EL (cell line): ENCODE measurements at regions not wholly inside any gene's neighbourhood (a gene's known extent, or its start where the extent isn't known, plus 50 kb on each side); places are given as distances from the start of the nearest gene placed in this dataset.

Source experiments
- DNase-seq: peaks from one replicate; pipeline ENCODE4 v3.0.0-alpha.2; 2016

DNA sequence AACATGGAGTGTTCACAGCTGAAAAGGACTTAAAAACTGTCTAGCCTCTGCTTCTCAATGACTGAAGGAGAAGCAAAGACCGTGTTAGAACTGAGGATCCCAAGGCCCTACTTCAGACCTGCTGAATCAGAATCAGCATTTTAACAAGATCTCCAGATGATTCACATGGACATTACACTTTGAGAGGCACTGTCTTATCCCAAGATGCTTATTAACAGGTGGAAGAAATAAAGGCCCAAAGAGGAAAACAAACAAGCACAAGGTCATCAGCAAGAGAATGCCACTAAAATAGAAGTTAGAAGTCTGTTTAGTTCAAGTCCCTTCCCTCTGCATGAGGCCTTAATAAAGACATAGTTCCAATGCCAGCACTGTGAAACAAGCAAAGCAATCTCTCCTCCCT is 191.4 kb upstream of the BCL6 start:
- no peak for DNase-seq

DNA sequence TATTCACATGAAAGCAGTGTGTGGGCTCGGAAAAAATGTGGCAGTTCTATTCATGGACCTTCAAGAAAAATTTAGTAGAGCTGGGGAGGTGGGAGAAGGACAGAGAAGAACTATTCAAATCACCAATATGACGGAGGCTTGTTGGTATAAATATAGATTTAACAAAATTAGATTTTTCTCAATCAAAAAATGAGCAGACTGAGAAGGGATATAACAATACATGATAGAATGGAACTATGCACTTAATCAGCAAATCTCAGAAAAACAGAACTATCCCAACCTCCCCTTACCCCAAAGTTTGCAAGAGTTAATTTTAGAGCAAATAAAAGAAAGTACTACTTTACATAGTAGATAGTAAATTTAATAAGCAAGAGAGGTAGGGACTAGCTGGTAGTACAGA is 194.6 kb upstream of the BCL6 start:
- no peak for DNase-seq

DNA sequence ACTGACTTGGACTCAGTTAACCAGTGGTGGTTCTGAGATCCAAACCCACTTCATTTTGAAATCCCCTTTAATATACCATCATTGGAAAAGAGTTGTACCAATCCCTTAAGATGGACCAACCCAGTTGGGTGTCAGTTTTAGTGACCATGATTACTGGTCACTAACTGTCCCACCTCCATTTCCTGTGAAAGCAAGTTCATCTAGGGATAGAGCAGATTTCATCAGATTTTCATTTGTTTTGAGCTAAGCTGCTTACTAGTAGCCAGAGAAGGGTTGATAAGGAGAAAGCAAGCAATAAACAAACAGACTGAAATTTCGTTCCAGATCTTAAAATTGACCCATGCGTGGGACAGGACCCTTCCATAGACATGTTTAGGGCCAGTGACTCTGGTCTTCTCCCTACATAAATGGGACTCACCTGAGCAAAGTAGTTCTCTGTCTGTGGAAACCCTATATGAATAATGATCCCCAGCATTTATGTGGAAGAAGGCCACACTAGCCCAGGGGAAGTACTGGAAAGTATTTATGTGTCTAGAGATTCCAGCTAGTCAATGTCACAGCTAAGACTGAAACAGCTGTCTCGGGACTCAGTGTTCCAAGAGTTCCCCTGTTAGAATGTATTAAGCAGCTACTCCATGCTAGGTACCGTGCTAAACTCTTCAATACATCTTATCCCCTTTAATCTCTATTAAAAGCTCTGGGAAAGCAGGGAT is 196.0 kb upstream of the BCL6 start:
- no peak for DNase-seq

DNA sequence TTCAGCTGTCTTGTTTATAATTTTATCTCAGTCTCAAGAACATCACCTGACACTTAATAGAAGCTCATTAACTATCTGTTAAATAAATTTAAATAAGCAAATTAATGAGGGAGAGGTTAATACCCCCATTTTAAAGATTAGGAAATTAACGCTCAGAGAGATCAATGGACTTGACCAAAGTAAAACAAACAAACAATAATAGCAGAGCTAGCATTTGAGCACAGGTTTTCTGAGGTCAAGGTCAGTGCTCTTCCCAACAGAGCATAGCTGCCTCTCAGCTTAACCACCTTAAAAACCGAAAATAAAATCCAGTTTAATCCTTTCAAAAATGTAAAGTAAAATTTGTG is 196.6 kb upstream of the BCL6 start:
- no peak for DNase-seq

DNA sequence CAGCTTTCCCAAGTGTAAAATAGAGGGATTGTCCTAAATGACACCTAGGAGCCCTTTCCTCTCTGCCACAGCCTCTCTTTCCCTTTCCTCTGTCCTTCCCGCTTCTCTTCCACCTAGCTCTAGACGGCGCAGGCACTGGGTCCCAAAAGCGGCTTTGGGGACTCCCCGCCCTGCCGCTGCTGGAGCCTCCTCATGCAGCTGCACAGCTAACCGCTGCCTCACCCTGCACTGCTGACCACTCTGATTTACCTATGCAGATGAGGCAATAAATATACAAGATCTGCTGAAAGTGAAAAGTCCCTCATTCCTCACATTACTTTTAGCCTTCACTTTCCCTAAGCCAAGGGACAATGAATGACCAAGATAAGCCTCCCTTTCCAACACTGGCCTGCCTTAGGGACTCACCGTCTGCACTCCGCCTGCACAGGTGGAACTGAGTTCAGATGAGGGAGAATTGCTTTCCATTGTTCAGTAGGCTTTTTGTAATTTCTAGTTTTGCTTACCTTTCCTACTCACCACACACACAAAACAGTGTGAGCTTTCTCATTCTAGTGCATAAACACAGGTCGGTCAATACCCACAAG is 197.5 kb upstream of the BCL6 start:
- no peak for DNase-seq

DNA sequence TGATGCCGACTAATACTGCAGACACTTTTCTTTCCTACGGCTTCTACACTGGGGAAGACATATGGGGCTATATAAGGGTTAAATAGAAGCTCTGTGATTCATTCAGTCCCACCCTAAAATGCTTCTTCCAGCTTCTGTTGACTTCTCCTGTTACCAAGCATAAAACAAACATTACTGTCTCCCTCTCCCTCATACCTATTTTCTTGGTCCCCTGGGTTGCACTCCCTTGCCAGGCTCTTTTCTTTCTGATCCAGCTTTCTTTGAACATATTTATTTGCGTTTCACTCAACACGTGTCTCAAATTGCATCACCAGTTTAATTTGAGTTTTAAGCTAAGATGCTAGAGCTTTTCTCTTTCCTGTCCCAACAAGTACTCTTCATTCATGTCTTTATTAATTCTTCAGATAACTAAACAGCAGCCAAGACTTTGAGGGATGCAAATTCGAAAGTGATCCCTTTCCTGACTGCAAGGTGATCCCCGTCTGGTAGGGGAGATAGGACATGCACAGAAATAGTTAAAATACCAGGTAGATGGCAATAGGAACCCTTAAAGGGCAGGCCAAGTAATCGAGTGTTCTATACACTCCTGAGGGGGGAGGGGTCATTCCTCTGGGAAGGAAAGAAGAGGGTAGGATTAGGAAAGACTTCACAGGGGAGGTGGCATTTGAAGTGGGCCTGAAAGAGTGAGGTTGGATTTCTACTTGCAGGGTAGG is 198.6 kb upstream of the BCL6 start:
- DNase-seq, result no peak

DNA sequence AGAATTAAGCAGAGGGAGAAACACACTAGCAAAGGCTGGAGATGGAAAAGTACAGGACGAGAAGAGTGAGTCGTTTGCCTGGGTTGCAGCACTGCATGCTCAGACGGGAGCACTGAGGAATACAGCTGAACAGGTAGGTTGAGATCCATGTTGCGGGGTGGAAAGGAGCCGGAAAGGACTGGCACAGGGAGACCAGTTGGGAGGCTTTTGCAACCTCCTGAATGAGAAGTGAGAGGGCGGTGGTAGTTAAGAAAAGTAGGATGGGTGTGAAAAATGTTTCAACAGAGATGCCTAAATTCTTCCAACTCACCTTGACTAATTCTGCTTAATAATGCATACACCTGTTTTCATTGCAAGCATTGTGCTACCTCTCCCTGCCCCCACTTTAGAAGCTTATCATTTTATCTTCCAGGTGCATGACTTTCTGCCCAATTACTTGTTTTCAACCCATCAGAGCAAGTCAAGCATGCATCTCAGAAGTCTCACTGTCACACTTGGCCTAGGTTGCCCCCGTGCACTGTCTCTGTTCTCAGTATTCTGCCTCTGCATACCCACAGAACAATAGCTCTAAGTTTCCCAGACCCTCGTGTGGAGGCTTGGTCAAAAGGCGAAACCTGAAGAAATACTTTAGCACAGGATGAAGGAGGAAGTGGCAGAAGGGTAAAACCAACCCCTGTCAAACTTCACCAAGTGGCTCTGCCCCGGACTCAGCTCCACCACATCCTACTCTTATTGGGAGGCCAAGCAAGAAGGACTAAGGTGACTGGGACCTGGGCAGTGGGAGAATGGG is 199.3 kb upstream of the BCL6 start:
- DNase-seq, result no peak

DNA sequence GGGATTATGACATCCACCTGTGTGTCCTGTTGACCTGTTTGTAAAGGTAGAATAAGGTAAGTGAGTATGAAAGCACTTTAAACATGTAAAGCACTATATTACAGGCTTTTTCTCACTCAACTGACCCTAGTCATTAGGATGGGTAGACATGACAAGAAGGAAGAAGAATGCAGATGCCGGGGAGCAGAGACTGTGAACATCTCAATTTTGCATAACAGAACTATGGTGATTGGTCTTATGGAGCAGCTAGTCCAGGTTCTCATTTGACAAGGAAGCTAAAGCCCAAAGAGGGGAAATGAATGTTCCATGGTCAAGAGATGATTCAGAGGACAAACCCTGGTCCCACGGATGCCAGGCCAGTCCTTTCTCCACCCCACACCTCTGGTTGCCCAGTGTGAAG is 200.1 kb upstream of the BCL6 start:
- no peak for DNase-seq

DNA sequence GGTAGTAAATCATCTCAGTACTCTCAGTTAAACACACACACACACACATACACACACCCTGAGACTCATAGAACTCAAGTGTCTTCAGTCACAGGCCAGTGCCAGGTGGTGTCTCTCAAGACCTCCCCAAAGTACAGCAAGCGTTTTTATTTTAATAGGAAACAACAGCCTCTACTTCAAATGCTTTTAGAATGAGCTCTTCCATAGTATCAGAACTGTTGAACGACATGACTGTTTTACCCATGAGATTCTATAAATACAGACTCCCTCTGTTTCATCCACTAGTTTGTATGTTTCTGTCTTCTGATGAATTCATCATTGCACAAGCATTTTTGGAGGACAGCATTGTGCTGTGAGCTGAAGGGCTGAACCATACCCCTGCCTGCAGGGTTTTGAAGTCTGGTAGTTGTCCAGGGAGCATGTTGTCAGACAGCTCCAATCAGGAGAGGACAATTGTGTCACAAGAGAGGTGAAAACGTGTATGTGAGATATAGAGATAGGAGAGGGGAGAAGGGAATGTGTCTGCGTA is 201.0 kb upstream of the BCL6 start:
- DNase-seq, result peak; percentile 29

DNA sequence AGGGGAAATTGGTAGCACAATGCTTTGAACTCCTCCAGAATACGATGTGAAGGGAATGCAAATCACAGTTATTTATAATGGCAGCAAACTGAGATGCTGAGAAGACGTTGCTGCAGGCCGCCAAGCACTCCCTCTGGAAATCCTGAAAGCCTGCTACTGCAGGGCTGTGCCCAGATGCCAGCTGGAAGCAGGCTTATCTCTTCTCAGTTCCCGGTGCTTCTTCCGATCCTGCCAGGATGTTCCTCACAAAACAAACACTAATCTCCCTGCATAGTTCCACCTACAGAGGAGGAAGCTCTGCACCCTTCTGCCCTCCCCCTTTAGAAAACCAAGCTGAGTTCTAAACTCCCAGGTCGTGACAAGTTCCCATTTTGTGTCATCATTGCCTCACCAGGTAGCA is 201.7 kb upstream of the BCL6 start:
- no peak for DNase-seq

DNA sequence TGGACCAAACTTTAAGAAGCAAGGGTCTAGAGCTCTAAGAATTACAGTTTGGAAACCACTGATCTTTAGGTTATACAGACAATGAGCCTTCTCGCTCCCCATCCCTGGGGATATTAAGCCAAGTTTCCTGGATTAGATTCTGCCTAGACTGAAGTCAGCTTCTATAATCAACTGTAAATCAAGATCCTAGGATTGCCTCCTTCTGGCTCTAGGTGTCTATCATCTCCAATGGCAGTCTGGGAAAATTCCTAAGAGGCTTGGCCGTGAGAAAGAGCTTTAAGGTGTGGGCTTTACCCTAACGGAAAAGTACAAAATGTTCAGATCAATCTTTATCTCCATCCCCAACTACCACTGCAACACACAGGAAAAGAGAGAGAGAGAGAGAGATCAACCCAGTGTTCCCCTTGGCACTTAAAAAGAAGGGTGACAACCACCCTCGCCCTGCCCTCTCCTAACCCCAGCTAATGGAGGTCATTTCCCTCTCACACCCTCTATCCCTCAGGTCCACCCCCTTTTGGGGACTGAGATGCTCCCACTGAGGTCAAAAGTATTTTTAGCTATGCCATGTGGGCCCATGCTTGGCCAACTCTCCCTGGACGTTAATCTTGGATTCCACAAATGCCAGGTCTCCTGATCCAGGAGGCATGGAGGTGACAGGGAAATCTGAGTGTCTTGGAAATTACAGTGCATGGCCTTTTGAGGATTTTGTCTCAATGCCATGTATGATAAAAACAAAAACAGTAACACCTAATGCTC is 202.8 kb upstream of the BCL6 start:
- no peak for DNase-seq

DNA sequence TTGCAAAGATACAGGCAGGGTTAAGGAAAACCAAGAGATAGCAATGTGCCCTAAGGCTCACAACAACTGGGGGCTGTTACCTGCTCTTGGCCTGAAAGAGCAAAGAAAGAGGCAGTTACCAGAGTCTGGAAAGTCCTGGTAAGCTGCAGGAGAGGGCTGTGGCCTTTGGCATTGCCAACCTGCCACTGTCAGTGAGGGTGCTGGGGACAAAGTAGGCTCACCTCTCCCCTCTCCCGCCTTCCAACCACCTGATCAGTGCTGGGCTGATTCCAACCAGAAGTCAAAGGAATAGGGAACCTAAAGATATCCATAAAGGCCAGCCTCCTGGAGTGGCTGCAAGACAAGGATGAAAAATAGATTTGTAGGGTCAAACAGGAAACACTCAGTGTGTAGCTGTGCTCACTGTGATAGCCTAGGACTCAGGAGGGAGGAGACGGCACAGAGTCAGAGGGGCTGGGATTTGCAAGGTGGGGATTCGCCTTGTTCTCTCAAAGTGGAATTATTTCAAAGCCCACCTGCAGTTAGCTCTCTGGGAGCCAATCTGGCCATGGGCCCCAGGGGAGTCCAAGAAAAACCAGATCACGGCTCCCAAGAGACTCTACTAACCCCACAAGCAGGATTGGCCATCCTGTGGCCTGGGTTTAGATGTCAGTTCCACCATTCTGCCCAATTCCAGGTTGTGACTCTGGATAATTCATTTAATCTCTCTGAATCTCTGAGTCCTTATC is 204.0 kb upstream of the BCL6 start:
- no peak for DNase-seq

DNA sequence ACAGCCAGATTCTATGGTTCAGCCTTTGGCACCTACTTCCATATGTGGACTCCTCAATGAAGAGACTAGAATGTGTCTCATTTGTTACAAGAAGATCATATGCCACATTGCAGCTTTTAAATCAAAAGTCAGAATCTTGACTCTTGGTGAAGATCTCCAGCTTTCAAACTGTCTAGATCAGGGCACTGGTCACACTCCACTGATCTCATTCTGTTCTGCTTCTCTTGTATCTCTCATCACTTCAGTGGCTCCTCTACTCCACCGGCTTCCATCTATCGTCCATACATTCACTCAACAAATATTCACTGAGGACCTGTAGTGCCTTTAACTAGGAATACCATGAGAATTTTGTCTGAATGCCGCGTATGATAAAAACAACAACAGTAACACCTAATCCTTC is 203.3 kb upstream of the LPP start:
- DNase-seq, result no peak

DNA sequence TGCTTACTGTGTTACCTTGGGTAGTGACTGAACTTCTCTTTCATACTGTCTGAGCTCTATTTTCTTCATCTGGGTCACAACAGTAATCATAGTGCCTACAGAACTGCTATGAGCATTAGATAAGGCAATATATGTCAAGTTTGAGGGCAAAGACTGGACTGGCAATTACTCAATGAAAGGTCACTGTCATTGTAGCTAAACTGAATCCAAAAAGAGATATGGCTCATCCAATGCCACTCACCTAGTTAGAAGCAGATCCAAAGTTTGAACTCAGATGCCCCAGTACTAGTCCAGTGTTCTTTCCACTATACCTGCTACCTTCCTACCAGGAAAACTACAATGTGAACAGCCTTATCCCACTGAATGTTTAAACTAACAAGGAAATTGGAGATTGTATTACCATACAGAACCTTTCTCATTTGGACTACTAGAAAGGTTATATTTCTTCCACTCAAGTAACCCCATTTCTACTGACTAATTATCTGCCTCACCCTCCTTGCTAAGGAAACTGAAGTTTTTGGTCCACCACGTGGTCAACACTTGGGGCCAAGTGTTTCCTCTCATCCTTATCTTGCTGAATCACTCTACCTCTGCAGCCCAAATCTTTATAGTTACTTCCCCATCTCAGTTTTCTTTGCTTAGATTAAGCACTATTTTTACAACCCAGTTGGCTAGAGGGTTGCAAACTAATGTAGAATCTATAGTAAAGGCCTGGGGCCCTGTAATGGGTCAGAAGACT is 202.3 kb upstream of the LPP start:
- DNase-seq, result no peak

DNA sequence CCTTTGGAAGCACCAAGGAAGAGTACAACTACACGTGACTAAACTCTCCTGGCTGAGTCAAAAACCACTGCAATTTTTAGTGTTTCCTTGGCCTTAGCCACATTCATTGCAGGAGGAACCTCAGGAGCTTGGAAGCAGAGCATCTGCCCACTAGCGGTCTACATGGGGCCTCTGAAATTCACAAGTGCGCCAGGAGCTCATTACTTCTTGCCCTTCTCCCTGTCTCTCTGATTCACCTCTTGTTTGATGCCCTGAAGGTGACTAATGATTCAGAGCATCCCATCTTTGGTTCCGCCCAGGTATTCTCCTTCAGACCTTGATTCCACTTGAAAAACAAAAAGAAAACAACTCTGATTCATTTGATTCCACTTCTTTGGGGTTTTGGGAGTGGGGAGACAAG is 201.1 kb upstream of the LPP start:
- DNase-seq, result no peak

DNA sequence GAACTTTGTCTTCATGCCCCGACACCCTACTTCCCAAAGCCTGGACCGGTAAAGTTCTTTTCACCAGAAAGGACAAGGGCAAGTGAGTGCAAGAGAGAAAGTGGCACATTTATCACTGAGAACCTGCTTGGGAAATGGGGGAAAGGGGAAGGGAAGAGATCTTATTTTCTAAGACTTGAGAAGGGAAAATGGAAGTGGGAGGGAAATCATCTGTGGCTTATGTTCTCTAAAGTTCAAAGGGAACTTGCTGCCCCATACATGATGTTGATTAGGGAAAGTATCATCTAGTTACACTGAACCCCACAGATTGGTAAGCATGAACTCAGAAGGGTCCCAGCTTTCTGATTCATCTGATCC is 199.5 kb upstream of the LPP start:
- no peak for DNase-seq

DNA sequence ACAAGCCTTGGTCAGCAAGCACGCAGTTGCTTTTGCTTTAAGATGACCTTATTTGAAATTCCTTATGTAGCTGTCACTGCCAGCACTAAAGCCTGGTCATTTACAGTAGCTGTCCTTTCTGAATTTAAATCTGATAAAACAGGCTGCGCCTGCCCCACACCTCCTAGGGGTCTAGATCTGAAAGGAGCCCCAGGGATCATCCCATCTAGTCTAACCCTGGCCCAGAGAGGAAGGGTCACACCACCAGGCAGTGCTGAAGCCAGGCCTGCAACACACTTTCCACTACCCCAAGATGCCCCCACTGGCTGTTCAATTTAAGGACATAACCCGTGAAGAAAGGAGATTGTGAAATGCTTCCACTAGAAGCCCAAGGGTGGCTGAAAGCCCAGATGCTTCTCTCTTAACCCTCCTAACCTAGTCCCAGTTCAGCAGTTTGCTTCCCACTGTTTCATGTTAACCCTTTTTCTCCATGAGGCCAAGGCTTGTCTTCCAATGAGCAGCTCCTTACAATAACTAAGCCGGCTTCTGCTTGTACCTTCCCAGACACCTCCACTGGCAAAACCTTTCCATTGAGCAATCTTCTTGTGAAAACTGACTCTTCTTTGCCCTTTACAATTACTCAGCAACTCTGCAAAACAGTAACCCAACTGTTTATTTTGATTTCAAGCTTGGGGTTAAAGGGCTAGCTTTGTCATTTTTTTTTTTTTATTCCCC is 198.9 kb upstream of the LPP start:
- DNase-seq, result peak; percentile 89

DNA sequence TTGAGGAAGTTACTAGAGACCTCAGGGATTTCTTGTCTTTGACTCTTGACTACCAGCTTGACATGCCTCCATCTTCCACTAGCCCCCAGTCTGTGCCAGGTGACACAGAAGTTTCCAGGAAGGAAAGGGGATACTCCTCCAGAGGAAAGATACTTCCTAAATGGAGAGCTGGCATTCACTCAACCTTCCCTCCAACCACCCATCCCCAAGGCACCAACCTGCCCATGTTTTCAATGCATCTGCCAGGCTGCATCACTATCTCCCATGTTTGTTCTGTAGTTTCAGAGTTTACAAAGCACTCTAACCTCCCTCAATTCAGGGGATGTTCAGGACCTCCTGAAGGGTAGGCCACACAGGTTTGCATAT is 198.4 kb upstream of the LPP start:
- DNase-seq, result no peak

DNA sequence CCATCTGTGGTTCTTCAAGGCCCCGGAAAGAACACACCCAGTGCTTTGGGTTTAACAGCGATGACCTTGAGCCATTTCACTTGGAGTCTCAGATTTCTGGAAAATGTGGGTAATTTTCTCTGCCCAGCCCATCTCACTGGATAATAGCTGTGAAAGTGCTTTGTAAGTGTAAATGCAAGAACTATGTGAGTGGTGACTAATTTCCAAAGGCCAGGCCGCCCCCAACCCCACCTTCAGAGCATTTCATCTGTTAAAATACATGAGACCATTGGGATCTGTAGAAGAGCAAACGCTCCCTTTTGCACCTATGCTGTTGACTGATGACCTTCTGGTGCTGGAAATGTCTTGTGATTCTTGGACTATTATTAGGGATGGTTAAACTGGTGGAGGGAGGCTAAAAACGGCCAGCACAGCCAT is 196.8 kb upstream of the LPP start:
- no peak for DNase-seq

DNA sequence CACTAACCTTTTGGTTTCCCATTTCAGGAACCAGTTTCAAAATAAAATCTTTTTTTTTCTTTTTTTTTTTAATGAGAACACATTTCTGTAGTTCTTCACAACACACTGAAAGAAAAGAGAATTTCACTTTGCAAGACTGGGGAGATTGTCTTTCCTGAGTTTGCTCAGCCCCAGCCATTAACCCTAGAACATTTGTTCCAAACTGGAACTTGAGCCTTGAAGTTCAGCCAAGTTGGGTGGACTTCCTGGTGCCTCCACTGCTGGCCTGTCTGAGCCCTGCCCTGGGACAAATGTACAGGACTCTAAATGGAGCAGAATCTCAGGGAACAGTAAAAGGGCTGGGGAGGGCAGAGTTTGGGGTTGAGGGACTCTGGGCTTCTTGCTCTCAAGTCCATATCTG is 196.4 kb upstream of the LPP start:
- no peak for DNase-seq
